Endothelial cell of umbilical vein (primary cell): ENCODE measurements at regions not wholly inside any gene's neighbourhood (a gene's known extent, or its start where the extent isn't known, plus 50 kb on each side); places are given as distances from the start of the nearest gene placed in this dataset.

Source experiments
- BruUV-seq: library from RNA; stranded (reverse); fragments of 400-500 nt; replicated peaks from 2 replicates; lab custom pipeline; 2021; lab: Mats Ljungman, UMichigan
- CTCF ChIA-PET: fragments of 300-600, 350-600 bp; sonication (Branson Sonifier 250); formaldehyde crosslinking; loops from one replicate; lab custom pipeline; 2021; ENCODE audit warnings: antibody characterized with exemption, inconsistent platforms; lab: Charles Lee
- POLR2A ChIA-PET: fragments of 300-600, 350-600 bp; sonication (Branson Sonifier 250); formaldehyde crosslinking; loops from one replicate; lab custom pipeline; 2021; ENCODE audit warnings: antibody characterized with exemption, inconsistent platforms; lab: Charles Lee
- DNase-seq: peaks from one replicate; pipeline ENCODE4 v3.0.0-alpha.2; 2011; ENCODE audit warnings: low read depth, low spot score
- FAIRE-seq: peaks from 2 replicates; lab custom pipeline; 2011; peaks lifted over from hg19 to GRCh38; lab: Jason Lieb, UNC
- H2AFZ ChIP-seq: 2 replicates; pipeline ENCODE4 v1.6.0; 2012; ENCODE audit warnings: low read depth, low read length, control low read depth, inconsistent platforms
- H3K27ac ChIP-seq: 2 replicates; pipeline ENCODE4 v1.5.1; 2011; ENCODE audit warnings: low read depth, mild to moderate bottlenecking, control low read depth, low read length, moderate library complexity; ENCODE audit not compliant: insufficient read depth
- H3K27me3 ChIP-seq, 2 experiments: 2 replicates each; pipeline versions ENCODE4 v1.6.0 to v1.6.1; 2011; ENCODE audit warnings: low read length in 2 of 2, mixed read lengths in 1 of 2; ENCODE audit not compliant: control insufficient read depth in 2 of 2, insufficient read depth in 2 of 2
- H3K36me3 ChIP-seq, 2 experiments: 2 replicates in 1 of 2; 3 replicates in 1 of 2; pipeline ENCODE4 v1.5.1; 2011; ENCODE audit warnings: low read length in 2 of 2, mild to moderate bottlenecking in 1 of 2, moderate library complexity in 1 of 2; ENCODE audit not compliant: control insufficient read depth in 2 of 2, insufficient read depth in 2 of 2; ENCODE audit errors: extremely low read depth in 1 of 2
- H3K4me1 ChIP-seq: 3 replicates; pipeline ENCODE4 v1.5.1; 2011; ENCODE audit warnings: mild to moderate bottlenecking, low read length; ENCODE audit not compliant: control insufficient read depth, insufficient read depth; ENCODE audit errors: extremely low read depth
- H3K4me2 ChIP-seq: 2 replicates; pipeline ENCODE4 v1.6.1; 2011; ENCODE audit warnings: low read length, control low read depth, mixed read lengths; ENCODE audit not compliant: insufficient read depth
- H3K4me3 ChIP-seq, 3 experiments: fragments of 200-600 bp in 1 of 3; sonication (generic), shearing (Covaris generic) in 1 of 3; replicated peaks in 1 of 3; 2 replicates each; pipeline ENCODE4 v1.5.1; 2011 to 2016; ENCODE audit warnings: control low read depth in 3 of 3, low read length in 3 of 3, mild to moderate bottlenecking in 2 of 3, inconsistent platforms in 1 of 3, low read depth in 1 of 3, moderate library complexity in 1 of 3; ENCODE audit not compliant: insufficient read depth in 1 of 3
- H3K79me2 ChIP-seq: 2 replicates; pipeline ENCODE4 v1.6.0; 2012; ENCODE audit warnings: low read length, inconsistent platforms; ENCODE audit not compliant: control insufficient read depth, insufficient read depth
- H3K9ac ChIP-seq: replicated peaks from 2 replicates; pipeline ENCODE3; 2011; ENCODE audit warnings: low read length, control low read depth; ENCODE audit not compliant: insufficient read depth; ENCODE audit errors: extremely low read depth
- H3K9me1 ChIP-seq: replicated peaks from 3 replicates; pipeline ENCODE4 v1.6.0; 2011; ENCODE audit warnings: mild to moderate bottlenecking, low read length; ENCODE audit not compliant: control insufficient read depth, insufficient read depth; ENCODE audit errors: extremely low read depth
- H3K9me3 ChIP-seq: replicated peaks from 2 replicates; pipeline ENCODE4 v1.5.1; 2012; ENCODE audit warnings: low read length, inconsistent platforms; ENCODE audit not compliant: control insufficient read depth, insufficient read depth
- H4K20me1 ChIP-seq: replicated peaks from 2 replicates; pipeline ENCODE3; 2011; ENCODE audit warnings: mild to moderate bottlenecking, low read length; ENCODE audit not compliant: control insufficient read depth, insufficient read depth; ENCODE audit errors: extremely low read depth
- CTCF ChIP-seq, 2 donors: IDR thresholded peaks; 1 replicate in 1 of 2; 2 replicates in 1 of 2; pipeline ENCODE4 v1.5.1; 2011; ENCODE audit warnings: low read length in 2 of 2, mild to moderate bottlenecking in 2 of 2, moderate library complexity in 2 of 2, control low read depth in 1 of 2, inconsistent platforms in 1 of 2, low read depth in 1 of 2; ENCODE audit not compliant: insufficient read depth in 1 of 2; ENCODE audit errors: extremely low read depth in 1 of 2
- EZH2 ChIP-seq: IDR thresholded peaks from 2 replicates; pipeline ENCODE4 v1.6.1; 2012; ENCODE audit warnings: borderline replicate concordance, low read depth, mild to moderate bottlenecking, moderate library complexity, low read length, inconsistent platforms; ENCODE audit not compliant: severe bottlenecking
- FOS ChIP-seq: IDR thresholded peaks from 2 replicates; pipeline ENCODE4 v1.6.1; 2011; ENCODE audit warnings: mild to moderate bottlenecking, low read length, moderate library complexity, borderline replicate concordance; ENCODE audit not compliant: insufficient read depth
- GATA2 ChIP-seq: IDR thresholded peaks from 2 replicates; pipeline ENCODE4 v1.7.0; 2011; ENCODE audit warnings: low read depth, mild to moderate bottlenecking, moderate library complexity, mixed read lengths, low read length; ENCODE audit not compliant: insufficient read length, insufficient read depth
- JUN ChIP-seq: IDR thresholded peaks from 2 replicates; pipeline ENCODE4 v1.6.1; 2011; ENCODE audit warnings: borderline replicate concordance, low read depth; ENCODE audit not compliant: insufficient read length, insufficient read depth
- MAX ChIP-seq: IDR thresholded peaks from 2 replicates; pipeline ENCODE4 v1.6.1; 2011; ENCODE audit not compliant: insufficient read depth, insufficient read length
- MYC ChIP-seq: IDR thresholded peaks from one replicate; pipeline ENCODE4 v1.6.1; 2011; ENCODE audit warnings: mild to moderate bottlenecking, low read depth, low read length
- POLR2A ChIP-seq: IDR thresholded peaks from 2 replicates; pipeline ENCODE4 v1.6.1; 2012; ENCODE audit warnings: low read depth, mild to moderate bottlenecking, control low read depth, low read length
- POLR2AphosphoS5 ChIP-seq: IDR thresholded peaks from 2 replicates; pipeline ENCODE4 v1.6.1; 2012; ENCODE audit warnings: low read depth, mild to moderate bottlenecking, control low read depth, low read length, moderate library complexity; ENCODE audit not compliant: insufficient read depth
- dilution Hi-C: fragments of 300-500 bp; cut with MboI; formaldehyde crosslinking; loops from one replicate; pipeline ENCODE4 v1.15.0; 2019; ENCODE audit warnings: low sequenced_read_pairs; ENCODE audit not compliant: extremely low pct_ligation_motif_present
- intact Hi-C: fragments of 100-400 bp; cut with micrococcal nuclease; formaldehyde crosslinking; loops from one replicate; pipeline ENCODE4 v1.10.0; 2022

GRCh38 chr2:120482334-120482733, 136.4 kb downstream of the INHBB start:
- TF ChIP-seq FOS = no peak
- TF ChIP-seq MAX = no peak
- TF ChIP-seq GATA2 = no peak
- no peak for TF ChIP-seq EZH2
- no peak for TF ChIP-seq CTCF (IDR thresholded peaks at IDR 0.05; ENCODE audit: extremely low read depth in 1 of 2, insufficient read depth in 1 of 2, low read depth in 1 of 2, low read length in 2 of 2)
- TF ChIP-seq JUN = no peak
- TF ChIP-seq POLR2A = no peak
- TF ChIP-seq POLR2AphosphoS5 = no peak
- no peak for TF ChIP-seq MYC
- H3K79me2 ChIP-seq = no peaks in the 10 kb centered on the region
- H3K9ac ChIP-seq = no peak overlapping the region
- CTCF ChIA-PET = no interaction called here
- POLR2A ChIA-PET = no interaction called here
- H3K9me3 ChIP-seq = no peaks in the 10 kb centered on the region
- H3K4me3 ChIP-seq = no peak overlapping the region
- intact Hi-C loops (no loop called here), dilution Hi-C loops (no loop called here)
- DNase-seq = no peak
- no peak overlapping the region for H3K4me2 ChIP-seq
- BruUV-seq = no TSS peak
- H2AFZ ChIP-seq = no peak overlapping the region
- H3K36me3 ChIP-seq = no peaks in the 10 kb centered on the region
- H3K27ac ChIP-seq = no peak overlapping the region
- H3K27me3 ChIP-seq = no peaks in the 10 kb centered on the region
- no peaks in the 10 kb centered on the region for H3K4me1 ChIP-seq
- H3K9me1 ChIP-seq = no peaks in the 10 kb centered on the region
- no peak for FAIRE-seq
- no peaks in the 10 kb centered on the region for H4K20me1 ChIP-seq
